SK-N-DZ (cell line): ENCODE measurements at regions not wholly inside any gene's neighbourhood (a gene's known extent, or its start where the extent isn't known, plus 50 kb on each side); places are given as distances from the start of the nearest gene placed in this dataset.
"Not testable (repeated sequence)": the region's sequence is repeated elsewhere in the genome, so short reads cannot be mapped to it uniquely, and the experiment has no call there.

ENCODE experiments used
- DNase-seq: peaks from one replicate; pipeline ENCODE4 v3.0.0-alpha.2; 2015; ENCODE audit warnings: low spot score

DNA sequence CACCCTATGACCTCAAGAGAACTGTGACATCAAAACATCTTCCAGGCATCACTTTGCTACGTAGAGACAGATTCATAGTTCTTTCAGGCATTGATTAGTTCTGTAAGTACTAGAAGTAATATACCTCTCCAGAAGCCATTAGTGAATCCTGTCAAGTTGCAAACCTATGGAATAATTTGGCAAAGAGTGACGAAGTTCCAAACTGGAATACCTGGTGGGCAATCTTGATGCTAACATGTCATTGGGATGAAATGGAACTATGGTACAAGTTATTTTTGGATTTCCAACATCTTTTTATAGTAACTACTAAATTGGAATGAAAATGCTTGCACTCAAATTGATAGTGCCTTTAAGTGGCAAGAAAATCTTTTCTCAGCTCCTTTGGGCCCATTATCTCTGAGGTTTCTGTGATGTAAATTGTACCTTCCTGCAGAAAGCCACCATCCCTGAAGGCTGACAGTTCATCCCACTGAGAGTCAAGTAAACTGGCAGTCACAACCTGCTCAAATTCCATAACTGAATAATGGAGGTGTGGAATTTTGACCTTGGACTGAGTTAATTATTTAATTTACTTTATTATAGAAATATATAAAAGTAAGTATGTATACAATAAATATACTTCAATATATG is 435.5 kb downstream of the DTWD2 start:
- no peak for DNase-seq

DNA sequence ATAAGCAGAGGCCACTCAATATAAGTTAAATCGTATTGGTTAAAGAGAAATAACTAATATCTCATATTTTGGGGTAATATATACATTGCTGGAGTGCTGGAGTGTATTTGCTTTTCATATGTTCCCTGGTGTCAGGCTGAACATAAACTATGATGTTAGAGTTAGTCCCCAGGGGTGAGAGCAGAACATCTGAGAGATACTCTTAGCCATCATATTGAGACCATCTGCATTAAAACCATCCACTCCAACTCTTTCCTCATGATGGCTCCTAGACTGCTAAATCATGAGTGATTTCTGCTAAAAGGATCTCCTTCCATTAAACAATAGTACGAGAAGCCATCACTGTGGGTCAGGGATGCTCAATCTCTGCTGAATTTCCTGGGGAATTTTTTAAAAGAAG is 436.2 kb downstream of the DTWD2 start:
- DNase-seq, result no peak

- DNase-seq, result no peak
These were observed 436.6 kb downstream of the DTWD2 start for GRCh38 chr5:118551716-118552115.

DNA sequence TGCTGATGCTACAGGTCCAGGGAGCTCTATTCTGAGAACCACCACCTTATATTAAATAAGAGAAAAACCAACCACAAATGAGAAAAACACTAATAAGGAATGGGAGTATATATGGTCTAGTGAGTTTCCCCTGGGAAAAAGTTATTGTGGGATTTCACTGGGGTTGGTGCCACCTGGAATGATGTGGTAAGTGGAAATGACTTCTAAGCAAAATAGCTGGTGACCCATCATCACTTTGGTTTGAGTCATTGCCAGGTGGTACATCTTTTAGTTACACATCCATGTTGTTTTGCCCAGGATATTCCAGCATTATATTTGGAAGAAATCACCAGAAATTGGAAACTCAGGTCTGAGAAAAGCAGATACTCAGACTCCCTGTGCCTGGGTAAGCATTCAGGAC is 437.3 kb downstream of the DTWD2 start:
- DNase-seq, result no peak

DNA sequence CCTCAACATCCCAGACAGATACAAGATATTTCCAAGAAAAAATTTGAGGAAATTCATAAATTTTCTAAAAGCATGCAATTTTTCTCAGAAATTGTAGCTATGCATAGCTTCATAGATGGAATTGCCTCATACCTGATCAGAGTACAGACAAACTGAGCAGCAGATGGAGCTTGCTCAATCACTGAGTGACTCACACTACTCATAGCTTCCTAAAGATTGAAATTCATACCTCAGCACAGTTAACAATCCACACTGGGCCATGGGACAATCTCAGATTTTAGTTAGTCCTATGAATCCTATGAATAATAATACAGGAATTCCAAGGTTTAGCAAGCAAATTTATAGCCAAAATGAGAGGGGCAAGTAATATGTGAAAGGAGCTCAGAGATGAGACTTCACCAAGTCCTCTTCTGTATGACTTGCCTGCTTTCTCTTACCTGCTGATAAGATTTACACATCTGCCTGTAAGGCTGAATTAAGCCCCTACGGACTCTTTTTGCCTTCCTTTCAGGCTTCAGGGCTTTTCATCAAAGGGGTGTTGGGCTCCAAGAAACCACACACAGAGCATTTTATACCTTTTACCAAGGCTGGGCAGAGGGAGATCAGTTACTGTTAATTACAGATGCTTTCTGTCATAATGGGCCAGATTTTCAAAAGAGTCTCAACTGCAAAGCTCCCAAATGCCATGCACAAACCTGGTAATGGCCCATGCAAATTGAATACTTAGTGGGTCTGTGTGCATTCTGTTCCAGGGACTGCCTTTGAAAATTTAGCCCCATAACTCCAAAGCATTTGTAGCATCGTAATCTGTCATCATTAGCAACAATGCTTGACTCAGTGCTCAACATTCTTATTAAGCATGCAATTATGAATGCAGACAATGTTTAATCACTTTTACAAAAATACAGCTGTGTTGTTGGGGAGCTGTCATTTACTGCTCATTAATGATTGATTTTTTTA is 439.3 kb downstream of the DTWD2 start:
- DNase-seq, result no peak

DNA sequence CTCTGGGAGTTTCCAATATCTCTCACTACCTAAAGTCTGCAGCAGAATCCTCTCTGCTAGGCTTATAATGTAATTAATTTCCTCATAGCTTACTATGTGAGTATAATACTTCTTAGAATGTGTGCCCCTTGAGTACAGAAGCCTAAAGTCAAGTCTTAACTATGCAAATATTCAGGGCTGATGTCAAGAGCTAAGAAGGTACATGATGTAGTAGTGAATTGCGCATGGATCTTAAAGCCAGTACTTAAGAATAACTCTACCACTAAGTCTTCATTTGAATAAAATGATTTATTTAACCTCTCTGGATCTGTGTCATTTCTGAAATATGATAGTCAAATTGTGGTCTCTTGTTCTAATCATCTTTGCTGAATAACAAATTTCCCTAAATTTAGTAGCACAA is 442.9 kb downstream of the DTWD2 start:
- no peak for DNase-seq

DNA sequence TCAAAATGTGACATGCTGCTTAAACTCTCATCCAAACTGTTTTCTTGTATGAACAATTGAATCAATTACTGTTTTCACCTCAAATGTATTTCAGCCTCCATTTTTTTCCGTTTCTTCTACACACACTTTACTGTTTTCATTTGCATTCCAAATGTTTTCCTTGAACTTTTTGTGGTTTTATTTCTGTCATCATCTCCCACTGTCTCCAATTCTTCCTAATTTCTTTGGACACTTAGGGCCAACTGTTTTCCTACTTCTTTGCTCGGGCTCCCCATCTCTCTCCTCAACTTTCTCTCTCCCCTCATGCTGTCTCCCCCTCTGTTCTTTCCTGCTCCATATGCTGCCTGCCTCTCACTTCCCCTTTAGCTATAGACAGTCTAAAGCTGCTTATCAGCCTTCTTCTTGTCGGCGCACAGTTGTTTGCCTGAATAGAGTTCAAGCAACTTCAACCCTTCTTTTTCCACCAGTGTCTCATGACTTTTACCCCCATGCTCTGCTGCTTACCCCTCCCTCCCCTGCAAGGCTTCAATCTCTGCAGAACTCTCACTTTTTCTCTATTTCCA is 443.4 kb downstream of the DTWD2 start:
- no peak for DNase-seq

GRCh38 chr5:118533923-118534322 is 454.4 kb downstream of the DTWD2 start:
- DNase-seq, result no peak

GRCh38 chr5:118533156-118533555 is 455.2 kb downstream of the DTWD2 start:
- DNase-seq, result no peak

GRCh38 chr5:118531276-118531675 is 457.1 kb downstream of the DTWD2 start:
- DNase-seq, result no peak

GRCh38 chr5:118529361-118530144 is 458.8 kb downstream of the DTWD2 start:
- no peak for DNase-seq

DNA sequence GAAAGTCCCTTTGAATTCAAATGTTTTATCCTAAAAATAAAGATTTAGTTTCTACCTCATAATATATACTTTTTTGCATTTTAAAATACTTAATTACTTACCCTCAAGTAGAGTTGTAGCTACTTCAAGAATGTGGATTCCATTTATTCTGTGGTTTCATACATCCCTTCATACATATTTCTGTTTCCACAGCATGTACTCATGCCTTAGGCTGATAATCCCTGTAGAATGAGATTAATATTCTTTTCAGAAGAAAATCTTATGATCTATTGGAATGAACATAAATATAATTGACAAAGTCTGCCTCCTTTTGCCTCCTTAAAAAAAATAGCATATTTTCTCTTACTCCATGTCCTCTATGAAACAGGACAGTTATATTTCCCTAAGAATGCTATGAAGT is 465.7 kb downstream of the DTWD2 start:
- no peak for DNase-seq

DNA sequence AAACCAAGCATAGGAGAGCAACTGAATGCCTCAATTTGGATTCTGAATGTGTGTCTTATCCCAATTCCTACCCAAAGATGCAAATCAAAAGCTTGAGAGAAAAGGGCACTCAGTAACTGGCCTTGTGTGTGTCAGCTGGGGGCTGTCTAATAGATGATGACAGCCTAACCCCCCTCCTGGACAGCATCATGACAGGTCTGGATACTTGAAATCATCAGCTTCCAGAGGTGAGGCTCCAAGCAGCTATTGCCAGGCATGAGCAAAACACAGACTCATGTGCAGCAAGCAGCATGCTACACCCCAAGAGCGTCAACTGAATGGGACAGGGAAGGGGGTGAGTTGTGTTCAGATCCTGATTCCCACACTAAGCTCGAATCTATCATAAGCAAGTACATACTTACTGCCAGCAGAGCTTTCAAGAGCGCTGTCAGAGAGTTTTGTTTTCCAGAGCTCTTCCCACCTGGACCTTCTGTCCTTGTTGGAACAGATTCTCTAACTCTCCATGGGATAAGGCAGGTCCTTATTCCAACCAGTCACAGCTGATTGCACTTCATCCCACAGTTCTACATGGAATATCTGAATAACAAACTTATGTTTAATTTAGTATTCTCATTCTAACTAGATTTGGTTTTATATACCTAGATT is 467.5 kb downstream of the DTWD2 start:
- DNase-seq, result peak; percentile 96

- DNase-seq, result no peak
These were observed 468.9 kb downstream of the DTWD2 start for GRCh38 chr5:118519466-118519865.

GRCh38 chr5:118518720-118519119 is 469.6 kb downstream of the DTWD2 start:
- no peak for DNase-seq

DNA sequence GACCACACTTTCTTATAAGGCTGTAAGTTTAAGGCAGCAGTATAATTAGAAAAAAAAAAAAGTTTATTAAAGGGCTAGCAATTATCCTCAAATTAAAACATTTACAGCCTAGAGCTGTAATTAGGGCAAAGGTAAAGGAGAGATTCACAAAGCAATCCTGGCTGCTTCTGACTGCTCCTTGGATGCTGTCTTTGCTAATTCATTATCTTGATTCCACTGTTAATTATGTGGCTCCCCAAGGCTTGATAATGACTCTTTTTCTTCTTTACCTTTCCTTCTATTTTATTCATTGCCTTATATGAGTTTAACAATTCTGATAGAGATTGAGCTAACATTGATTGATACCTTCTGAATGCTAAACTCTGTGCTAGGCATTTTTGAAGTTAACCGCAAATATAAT is 476.5 kb downstream of the DTWD2 start:
- no peak for DNase-seq

- no peak for DNase-seq
These were observed 482.0 kb downstream of the DTWD2 start for GRCh38 chr5:118506217-118506852.

GRCh38 chr5:118502232-118502631 is 486.1 kb downstream of the DTWD2 start:
- DNase-seq, result not testable (repeated sequence)

- DNase-seq, result no peak
These were observed 497.0 kb downstream of the DTWD2 start for GRCh38 chr5:118491351-118491750.

- no peak for DNase-seq
These were observed 501.6 kb downstream of the DTWD2 start for GRCh38 chr5:118486647-118487225.
